AG10803 (cell line): ENCODE measurements at regions not wholly inside any gene's neighbourhood (a gene's known extent, or its start where the extent isn't known, plus 50 kb on each side); places are given as distances from the start of the nearest gene placed in this dataset.
"Not testable (repeated sequence)": the region's sequence is repeated elsewhere in the genome, so short reads cannot be mapped to it uniquely, and the experiment has no call there.

ENCODE experiments used
- DNase-seq: peaks from one replicate; pipeline ENCODE4 v3.0.0; 2010; ENCODE audit warnings: low read depth
- H3K4me3 ChIP-seq: 2 replicates; pipeline ENCODE4 v1.5.1; 2011; ENCODE audit warnings: mild to moderate bottlenecking, low read length, control low read depth
- CTCF ChIP-seq: conservative IDR thresholded peaks from 2 replicates; pipeline ENCODE4 v1.5.1; 2011; ENCODE audit warnings: mild to moderate bottlenecking, low read length, control low read depth, inconsistent platforms

- no peak for TF ChIP-seq CTCF
- DNase-seq = no peak
- H3K4me3 ChIP-seq = no peak overlapping the region
These were observed 136.4 kb upstream of the GLRA1 start for GRCh38 chr5:152061095-152061494.

- TF ChIP-seq CTCF = no peak
- H3K4me3 ChIP-seq = no peak overlapping the region
- no peak for DNase-seq
These were observed 133.6 kb upstream of the GLRA1 start for GRCh38 chr5:152058267-152058666.

GRCh38 chr5:152056931-152057330 lies 132.3 kb upstream of the GLRA1 start:
- no peak overlapping the region for H3K4me3 ChIP-seq
- no peak for DNase-seq
- TF ChIP-seq CTCF = no peak

GRCh38 chr5:152052470-152052869 lies 127.8 kb upstream of the GLRA1 start:
- H3K4me3 ChIP-seq = no peak overlapping the region
- no peak for TF ChIP-seq CTCF
- DNase-seq = no peak

- no peak for DNase-seq
- H3K4me3 ChIP-seq = no peak overlapping the region
- TF ChIP-seq CTCF = no peak
These were observed 127.1 kb upstream of the GLRA1 start for GRCh38 chr5:152051499-152052454.

GRCh38 chr5:152046361-152046760 lies 121.7 kb upstream of the GLRA1 start:
- H3K4me3 ChIP-seq = no peak overlapping the region
- no peak for DNase-seq
- TF ChIP-seq CTCF = no peak

- not testable (repeated sequence) for H3K4me3 ChIP-seq, DNase-seq
These were observed 114.2 kb upstream of the GLRA1 start for GRCh38 chr5:152038856-152039255.

GRCh38 chr5:152026328-152027024 lies 101.8 kb upstream of the GLRA1 start:
- not testable (repeated sequence) for DNase-seq, H3K4me3 ChIP-seq
